GM19452 (cell line): ENCODE measurements at regions not wholly inside any gene's neighbourhood (a gene's known extent, or its start where the extent isn't known, plus 50 kb on each side); places are given as distances from the start of the nearest gene placed in this dataset.

Experiments used
- ATAC-seq: cut with Tn5 transposase; IDR thresholded peaks from one replicate; pipeline ENCODE4 v1.9.1; 2021; ENCODE audit not compliant: unreplicated experiment

GRCh38 chr6:40946738-40947301 is 92.2 kb downstream of the UNC5CL start:
- ATAC-seq = no peak

DNA sequence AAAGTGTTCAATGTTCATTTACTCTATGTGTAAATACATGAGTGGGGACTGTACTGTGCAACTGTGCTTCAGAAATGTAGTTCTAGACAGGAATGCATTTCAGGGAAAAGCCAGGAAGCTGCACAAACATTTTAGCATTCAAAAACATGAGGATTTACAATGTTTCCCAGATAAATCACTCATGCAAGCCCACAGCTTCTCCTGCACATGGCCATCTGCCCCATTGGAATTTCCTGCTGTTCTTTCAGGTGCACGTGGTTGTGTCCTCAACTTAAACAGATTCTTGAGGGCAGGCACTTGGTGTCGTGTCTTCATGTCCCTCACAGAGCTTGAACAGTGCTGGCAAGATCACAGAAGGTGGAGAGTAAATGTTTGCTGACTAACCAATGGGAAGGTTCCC is 101.5 kb downstream of the UNC5CL start:
- no peak for ATAC-seq

GRCh38 chr6:40936818-40937251 is 102.2 kb downstream of the UNC5CL start:
- ATAC-seq = no peak

DNA sequence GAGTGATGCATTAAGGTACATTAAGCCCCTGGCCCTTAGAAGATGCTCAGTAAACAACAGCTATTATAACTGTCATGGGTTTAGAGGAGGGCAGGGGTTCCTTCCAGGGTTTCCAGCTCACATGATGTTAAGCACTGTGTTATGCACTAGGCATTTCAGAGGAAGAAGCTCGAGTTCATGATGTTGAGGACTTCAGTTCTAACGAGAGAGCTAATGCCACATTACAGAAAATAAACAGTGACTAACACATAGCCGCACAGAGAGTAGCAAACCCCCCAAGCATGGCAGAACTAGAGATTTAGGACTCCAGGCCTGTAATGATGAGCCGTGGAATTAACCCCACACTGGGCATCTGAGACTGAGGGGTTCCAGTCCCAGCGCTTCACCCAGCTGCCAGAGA is 105.2 kb downstream of the UNC5CL start:
- ATAC-seq = no peak

GRCh38 chr6:40932953-40933352 is 106.1 kb downstream of the UNC5CL start:
- no peak for ATAC-seq

- no peak for ATAC-seq
These were observed 106.7 kb downstream of the UNC5CL start for GRCh38 chr6:40932366-40932765.

GRCh38 chr6:40931931-40932330 is 107.1 kb downstream of the UNC5CL start:
- ATAC-seq = no peak

- ATAC-seq = no peak
These were observed 108.5 kb downstream of the UNC5CL start for GRCh38 chr6:40930555-40930954.

DNA sequence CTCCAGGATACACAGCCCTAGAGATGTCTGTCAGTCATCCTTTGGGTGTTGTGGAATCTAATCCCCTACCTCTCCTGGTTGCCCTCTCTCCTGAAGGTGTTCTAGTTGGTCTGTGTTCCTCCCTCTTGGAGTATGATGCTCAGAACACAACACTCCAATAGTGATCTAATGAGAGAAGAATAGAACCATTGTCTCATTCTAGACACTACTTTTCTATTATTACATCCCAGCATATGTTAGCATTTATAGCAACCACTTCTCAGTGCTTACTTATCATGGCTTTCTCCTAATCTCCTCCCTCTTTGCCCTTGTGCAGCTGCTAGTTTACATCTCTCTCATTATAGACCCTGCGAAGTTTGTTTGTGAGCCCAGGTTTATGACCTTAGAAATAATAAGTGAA is 109.0 kb downstream of the UNC5CL start:
- ATAC-seq = no peak

GRCh38 chr6:40929176-40929575 is 109.8 kb downstream of the UNC5CL start:
- no peak for ATAC-seq

GRCh38 chr6:40928763-40929162 is 110.3 kb downstream of the UNC5CL start:
- ATAC-seq = no peak

DNA sequence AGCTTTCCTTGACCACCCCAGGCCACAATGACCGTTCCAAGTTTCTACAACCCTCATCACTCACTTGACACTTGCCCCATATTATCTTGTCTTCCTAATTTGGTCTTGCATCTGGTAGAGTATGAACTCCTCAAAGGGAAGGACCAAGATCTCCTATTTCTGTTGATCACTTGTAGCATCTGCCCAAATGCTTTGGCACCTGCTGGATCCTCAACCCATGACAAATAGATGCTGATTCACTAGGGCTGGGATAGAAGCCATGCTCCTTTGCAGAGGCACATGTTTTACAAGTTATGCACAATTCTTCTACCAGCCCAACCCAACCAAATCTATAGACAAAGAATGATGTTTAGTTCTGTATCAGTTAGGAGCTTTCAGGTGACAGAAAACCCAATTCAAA is 110.7 kb downstream of the UNC5CL start:
- no peak for ATAC-seq

GRCh38 chr6:40925341-40925740 is 113.7 kb downstream of the UNC5CL start:
- no peak for ATAC-seq

GRCh38 chr6:40924839-40925238 is 114.2 kb downstream of the UNC5CL start:
- no peak for ATAC-seq

- ATAC-seq = no peak
These were observed 115.1 kb downstream of the UNC5CL start for GRCh38 chr6:40923880-40924279.

DNA sequence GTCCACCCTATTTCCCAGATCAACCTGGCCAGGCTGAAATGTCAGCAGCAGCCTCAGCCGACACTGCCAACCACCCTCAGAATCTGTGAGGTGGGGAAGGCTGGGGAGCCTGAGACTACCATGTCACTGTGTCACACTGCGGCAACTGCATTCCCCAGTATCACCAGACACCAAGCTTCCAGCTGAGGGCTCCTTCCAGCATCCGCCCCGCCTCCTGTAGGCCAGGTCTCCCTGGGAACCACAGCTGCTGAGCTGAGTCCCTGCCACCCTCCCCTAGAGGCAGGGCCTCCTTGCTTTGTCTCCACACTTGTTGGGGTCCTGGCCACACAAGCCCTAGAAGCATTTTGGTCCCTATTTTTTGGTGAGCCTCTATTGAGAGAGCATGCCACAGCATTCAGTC is 115.7 kb downstream of the UNC5CL start:
- no peak for ATAC-seq

- ATAC-seq = no peak
These were observed 116.7 kb downstream of the UNC5CL start for GRCh38 chr6:40922281-40922680.

GRCh38 chr6:40918040-40918651 is 120.9 kb downstream of the UNC5CL start:
- ATAC-seq = no peak

DNA sequence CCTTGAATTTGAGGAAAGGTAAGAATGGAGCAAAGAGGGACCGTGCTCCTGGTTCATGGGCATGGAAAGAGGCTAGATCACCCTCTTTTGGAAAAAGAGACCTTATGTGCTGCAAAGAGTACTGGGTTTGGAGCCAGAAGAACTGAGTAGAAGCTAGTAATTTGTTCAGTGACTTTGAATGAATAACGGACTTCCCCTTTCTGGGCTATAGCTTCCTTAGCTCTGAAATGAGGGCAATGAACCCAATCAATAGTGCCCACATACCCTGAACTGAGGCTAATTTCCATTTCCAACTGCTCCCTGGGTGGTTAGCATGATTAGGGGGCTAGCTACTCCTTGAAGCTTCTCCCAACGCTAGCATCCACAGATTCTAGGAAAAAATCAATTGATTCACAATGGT is 121.4 kb downstream of the UNC5CL start:
- ATAC-seq = no peak

GRCh38 chr6:40916845-40917244 is 122.2 kb downstream of the UNC5CL start:
- ATAC-seq = no peak

- ATAC-seq = no peak
These were observed 123.9 kb downstream of the UNC5CL start for GRCh38 chr6:40915165-40915564.

DNA sequence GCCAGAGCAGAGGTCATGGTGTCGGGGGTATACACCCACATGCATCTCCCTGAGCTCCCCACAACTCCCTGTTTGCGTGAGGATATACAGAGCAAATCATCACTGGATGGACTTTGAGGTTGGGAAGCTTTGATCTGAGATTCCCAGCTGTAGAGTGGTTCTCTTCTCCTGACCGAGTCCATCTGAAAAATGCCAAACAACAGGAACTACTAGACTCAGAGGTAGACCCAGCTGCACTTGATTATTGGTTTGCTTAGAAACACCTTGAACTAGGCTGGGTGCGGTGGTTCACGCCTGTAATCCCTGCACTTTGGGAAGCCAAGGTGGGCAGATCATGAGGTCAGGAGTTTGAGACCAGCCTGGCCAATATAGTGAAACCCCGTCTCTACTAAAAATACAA is 125.0 kb downstream of the UNC5CL start:
- no peak for ATAC-seq
